Heart left ventricle (tissue), 16 donors: ENCODE measurements at regions not wholly inside any gene's neighbourhood (a gene's known extent, or its start where the extent isn't known, plus 50 kb on each side); places are given as distances from the start of the nearest gene placed in this dataset.

Experiments
- ATAC-seq, 4 donors: fragments of 200-7000 bp; cut with Tn5 transposase; one replicate each; pipeline ENCODE4 v1.9.1; 2020 to 2022; ENCODE audit warnings: moderate library complexity in 4 of 4, mild to moderate bottlenecking in 3 of 4, moderate number of reproducible peaks in 1 of 4
- DNase-seq, 5 donors: peaks; one replicate each; pipeline ENCODE4 v3.0.0-alpha.2; 2020
- H3K27ac ChIP-seq, 12 donors: fragments of 200-600 bp; sonication (generic) in 4 of 12; one replicate each; pipeline versions ENCODE4 v1.5.0 to v1.8.0; 2016 to 2022; ENCODE audit warnings: mild to moderate bottlenecking in 2 of 12
- H3K27me3 ChIP-seq, 9 donors: fragments of 200-600 bp; sonication (generic) in 2 of 9; one replicate each; pipeline versions ENCODE4 v1.5.1 to v1.8.0; 2016 to 2022; ENCODE audit warnings: mild to moderate bottlenecking in 3 of 9
- H3K36me3 ChIP-seq, 9 donors: fragments of 200-600 bp; sonication (generic) in 2 of 9; one replicate each; pipeline versions ENCODE4 v1.5.0 to v1.8.0; 2018 to 2022; ENCODE audit warnings: mild to moderate bottlenecking in 2 of 9
- H3K4me1 ChIP-seq, 12 donors: fragments of 200-600 bp; sonication (generic) in 4 of 12; one replicate each; pipeline versions ENCODE4 v1.5.0 to v1.8.0; 2016 to 2022; ENCODE audit warnings: mild to moderate bottlenecking in 3 of 12
- H3K4me3 ChIP-seq, 12 donors: fragments of 200-600 bp; sonication (generic) in 4 of 12; one replicate each; pipeline versions ENCODE4 v1.5.0 to v1.8.0; 2017 to 2022; ENCODE audit warnings: mild to moderate bottlenecking in 9 of 12, moderate library complexity in 4 of 12
- H3K9me3 ChIP-seq, 12 donors: fragments of 200-600 bp; sonication (generic) in 4 of 12; one replicate each; pipeline versions ENCODE4 v1.5.0 to v1.8.0; 2016 to 2022; ENCODE audit warnings: mild to moderate bottlenecking in 1 of 12
- POLR2A ChIP-seq, 2 donors: fragments of 450-650 bp; IDR thresholded peaks; one replicate each; pipeline ENCODE4 v1.6.1; 2017; ENCODE audit warnings: antibody characterized with exemption in 2 of 2, mild to moderate bottlenecking in 2 of 2, moderate library complexity in 2 of 2
- WGBS, 4 donors: extraction: QIAGEN DNeasy Blood & Tissue Kit in 2 of 4; methylation state at CpG; one replicate each; pipeline versions ENCODE4 v1.1.5 to v1.1.7; 2013 to 2018; 5-methylcytosine and 5-hydroxymethylcytosine counted together
- intact Hi-C, 10 donors: fragments of 100-400 bp; cut with DNase I; formaldehyde crosslinking; loops; one replicate each; pipeline versions ENCODE4 v1.11.1 to v1.14.2; 2022
- TF ChIP-seq, protein P1 (sequence below), 12 donors: fragments of 200-600 bp; sonication (generic) in 4 of 12; IDR thresholded peaks; one replicate each; pipeline versions ENCODE4 v1.5.0 to v1.8.0; 2018 to 2022; ENCODE audit warnings: antibody characterized with exemption in 12 of 12, mild to moderate bottlenecking in 5 of 12
- donor health status: ischemic (EF 13 %, LVEDD 7.1; RV severe dilation, severe dysfunction).
- donor health status: healthy with polysubstance abuse.
- donor health status: DM: no; HTN: yes; CAD: no.
- donor health status: DM: no; HTN: no; CAD: no.
- donor health status: ischemic (EF 25% LVEDD 6.9; RV normal size, moderate dysfunction).
- donor health status: ischemic (EF 25% LVEDD 5.7; RV mildly dilated, moderate dysfunction).
- donor health status: healthy.
- donor health status: DM: yes; HTN: yes; CAD: no.
- donor health status: ischemic (EF 35%, LVEDD 5.7; RV mildly dilated, moderate dysfunction).
- donor health status: nonischemic (EF 11% LVEDD 7.7; RV severe dilation, severe dysfunction).
- donor health status: DM: yes; HTN: yes; CAD: no.
- donor health status: PGD.
- donor health status: ischemic (EF 29% LVEDD 5.4; RV normal size, mild dysfunction).
- donor health status: nonischemic (EF 23%, LVEDD 6.1; RV moderate dilation, normal function).

- WGBS, 4 donors: 74 to 85% (median 77%) methylated on average over 2 of the region's 2 CpGs
Observed at GRCh38 chr12:105637470-105637869, 307.0 kb downstream of the C12orf75 start.

GRCh38 chr12:105640761-105641160 is 310.3 kb downstream of the C12orf75 start:
- 0 to 85% (median 51%) methylated on average over 1 of the region's 1 CpG; no CpG with 5 or more reads in 1 of the 4 donors for WGBS, 4 donors
- peaks cover 0 to 9% (median 0%) of the 10 kb centered on the region in 12 donors for H3K4me1 ChIP-seq
- no peaks in the 10 kb centered on the region for H3K36me3 ChIP-seq
- H3K27ac ChIP-seq: no peak overlapping the region
- no peak for DNase-seq
- H3K27me3 ChIP-seq: no peaks in the 10 kb centered on the region
- no peak for ATAC-seq
- TF ChIP-seq, protein P1, sequence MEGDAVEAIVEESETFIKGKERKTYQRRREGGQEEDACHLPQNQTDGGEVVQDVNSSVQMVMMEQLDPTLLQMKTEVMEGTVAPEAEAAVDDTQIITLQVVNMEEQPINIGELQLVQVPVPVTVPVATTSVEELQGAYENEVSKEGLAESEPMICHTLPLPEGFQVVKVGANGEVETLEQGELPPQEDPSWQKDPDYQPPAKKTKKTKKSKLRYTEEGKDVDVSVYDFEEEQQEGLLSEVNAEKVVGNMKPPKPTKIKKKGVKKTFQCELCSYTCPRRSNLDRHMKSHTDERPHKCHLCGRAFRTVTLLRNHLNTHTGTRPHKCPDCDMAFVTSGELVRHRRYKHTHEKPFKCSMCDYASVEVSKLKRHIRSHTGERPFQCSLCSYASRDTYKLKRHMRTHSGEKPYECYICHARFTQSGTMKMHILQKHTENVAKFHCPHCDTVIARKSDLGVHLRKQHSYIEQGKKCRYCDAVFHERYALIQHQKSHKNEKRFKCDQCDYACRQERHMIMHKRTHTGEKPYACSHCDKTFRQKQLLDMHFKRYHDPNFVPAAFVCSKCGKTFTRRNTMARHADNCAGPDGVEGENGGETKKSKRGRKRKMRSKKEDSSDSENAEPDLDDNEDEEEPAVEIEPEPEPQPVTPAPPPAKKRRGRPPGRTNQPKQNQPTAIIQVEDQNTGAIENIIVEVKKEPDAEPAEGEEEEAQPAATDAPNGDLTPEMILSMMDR (IDR thresholded peaks at IDR 0.05): no peak
- no peak for TF ChIP-seq POLR2A (IDR thresholded peaks at IDR 0.05)
- intact Hi-C loops: loop anchor here in 1 of 10 donors (10.0 kb wide), 1 partner anchor 494 kb away; the partner anchor contains the start of gene NUAK1
- peaks cover 0 to 25% (median 3%) of the 10 kb centered on the region in 12 donors for H3K9me3 ChIP-seq
- H3K4me3 ChIP-seq: no peak overlapping the region

More at GRCh38 chr12:105637470-105637869, 307.0 kb downstream of the C12orf75 start:
- peaks cover 0 to 25% (median 3%) of the 10 kb centered on the region in 12 donors for H3K9me3 ChIP-seq
- no peak for TF ChIP-seq POLR2A (IDR thresholded peaks at IDR 0.05)
- TF ChIP-seq, protein P1 (IDR thresholded peaks at IDR 0.05): no peak
- no peaks in the 10 kb centered on the region for H3K27me3 ChIP-seq
- intact Hi-C loops: no loop called here
- no peaks in the 10 kb centered on the region for H3K4me1 ChIP-seq
- DNase-seq (no peak), ATAC-seq (no peak)
- H3K4me3 ChIP-seq: no peak overlapping the region
- no peaks in the 10 kb centered on the region for H3K36me3 ChIP-seq
- H3K27ac ChIP-seq: no peak overlapping the region

- DNase-seq: peak in 4 of 5 donors; percentile 26 to 39 (median 34)
- Histone ChIP-seq H3K36me3 (no peaks in the 10 kb centered on the region), H3K27ac (no peak overlapping the region), H3K4me1 (peaks cover 0 to 9% (median 0%) of the 10 kb centered on the region in 12 donors), H3K27me3 (no peaks in the 10 kb centered on the region), H3K9me3 (peaks cover 0 to 19% (median 3%) of the 10 kb centered on the region in 12 donors), H3K4me3 (no peak overlapping the region)
- ATAC-seq: peak in 3 of 4 donors; percentile 47 to 71 (median 53)
- 64 to 71% (median 68%) methylated on average over 5 of the region's 5 CpGs for WGBS, 4 donors
- TF ChIP-seq, protein P1 (IDR thresholded peaks at IDR 0.05): peak in 4 of 12 donors; percentile 15 to 43 (median 24)
- no peak for TF ChIP-seq POLR2A (IDR thresholded peaks at IDR 0.05)
- intact Hi-C loops: loop anchor here in 1 of 10 donors (10.0 kb wide), 1 partner anchor 493 kb away; the partner anchor contains the start of gene NUAK1
Observed at GRCh38 chr12:105641749-105642148, 311.3 kb downstream of the C12orf75 start.

DNA sequence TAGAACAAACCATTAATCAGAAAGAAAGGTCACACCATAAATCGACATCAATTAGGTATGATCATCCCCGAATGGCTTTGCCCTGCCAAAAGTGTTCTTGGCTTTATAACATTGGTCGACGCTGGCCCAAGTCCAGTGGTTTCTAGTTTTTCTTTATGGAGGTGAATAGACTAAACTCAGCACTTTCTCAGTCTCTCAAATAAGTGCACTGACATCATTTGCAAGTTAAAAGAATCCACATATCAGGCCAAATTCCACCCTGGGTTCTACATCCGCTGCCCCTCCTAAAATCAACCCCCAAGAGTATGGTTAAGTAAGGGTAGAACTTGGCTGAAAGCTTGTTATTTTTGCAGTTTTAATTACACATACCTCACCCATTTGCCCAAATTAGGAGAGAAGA is 314.3 kb downstream of the C12orf75 start:
- WGBS, 4 donors: 70 to 82% (median 74%) methylated on average over 5 of the region's 5 CpGs
- intact Hi-C loops: loop anchor here in 1 of 10 donors (10.0 kb wide), 1 partner anchor 490 kb away; the partner anchor contains the start of gene NUAK1
- no peak overlapping the region for H3K27ac ChIP-seq
- H3K27me3 ChIP-seq: no peaks in the 10 kb centered on the region
- H3K4me1 ChIP-seq: peaks cover 0 to 9% (median 0%) of the 10 kb centered on the region in 12 donors
- TF ChIP-seq, protein P1 (IDR thresholded peaks at IDR 0.05): no peak
- H3K4me3 ChIP-seq: no peak overlapping the region
- no peak for DNase-seq
- H3K36me3 ChIP-seq: no peaks in the 10 kb centered on the region
- no peak for ATAC-seq
- H3K9me3 ChIP-seq: peaks cover 0 to 5% (median 0%) of the 10 kb centered on the region in 12 donors
